ENCODE measurements at regions not wholly inside any gene's neighbourhood (a gene's known extent, or its start where the extent isn't known, plus 50 kb on each side); places are given as distances from the start of the nearest gene placed in this dataset.
"Not testable (repeated sequence)": the region's sequence is repeated elsewhere in the genome, so short reads cannot be mapped to it uniquely, and the experiment has no call there.

- TF ChIP-seq CTCF, EZH2phosphoT487 (IDR thresholded peaks at IDR 0.05): not testable (repeated sequence)
These were observed 72.4 kb upstream of the KRTAP5-11 start for GRCh38 chr11:71655041-71655440.
